Keratinocyte (primary cell): ENCODE measurements at regions not wholly inside any gene's neighbourhood (a gene's known extent, or its start where the extent isn't known, plus 50 kb on each side); places are given as distances from the start of the nearest gene placed in this dataset.

Source experiments
- DNase-seq: peaks from one replicate; pipeline ENCODE4 v3.0.0-alpha.2; 2011; ENCODE audit warnings: low read depth, missing footprints, low spot score
- FAIRE-seq: peaks from 2 replicates; lab custom pipeline; 2011; peaks lifted over from hg19 to GRCh38; lab: Jason Lieb, UNC
- H2AFZ ChIP-seq: 2 replicates; pipeline ENCODE4 v1.6.0; 2012; ENCODE audit warnings: low read length, control low read depth, inconsistent platforms; ENCODE audit not compliant: control insufficient read depth
- H3K27ac ChIP-seq: 2 replicates; pipeline ENCODE4 v1.5.1; 2011; ENCODE audit warnings: low read length; ENCODE audit not compliant: control insufficient read depth, insufficient read depth
- H3K27me3 ChIP-seq: 3 replicates; pipeline ENCODE4 v1.6.0; 2011; ENCODE audit warnings: low read length; ENCODE audit not compliant: control insufficient read depth, insufficient read depth; ENCODE audit errors: extremely low read depth
- H3K36me3 ChIP-seq, 2 experiments: 2 replicates in 1 of 2; 3 replicates in 1 of 2; pipeline ENCODE4 v1.5.1; 2011; ENCODE audit warnings: low read length in 2 of 2, mild to moderate bottlenecking in 1 of 2; ENCODE audit not compliant: control insufficient read depth in 2 of 2, insufficient read depth in 2 of 2; ENCODE audit errors: extremely low read depth in 1 of 2
- H3K4me1 ChIP-seq: 3 replicates; pipeline ENCODE4 v1.5.1; 2011; ENCODE audit warnings: low read length; ENCODE audit not compliant: control insufficient read depth, insufficient read depth; ENCODE audit errors: extremely low read depth
- H3K4me2 ChIP-seq: 3 replicates; pipeline ENCODE4 v1.6.0; 2011; ENCODE audit warnings: low read depth, low read length; ENCODE audit not compliant: control insufficient read depth, insufficient read depth; ENCODE audit errors: extremely low read depth
- H3K4me3 ChIP-seq, 3 experiments: fragments of 200-600 bp in 1 of 3; sonication (generic) in 1 of 3; 2 replicates in 2 of 3; 3 replicates in 1 of 3; pipeline ENCODE4 v1.5.1; 2011 to 2016; ENCODE audit warnings: low read length in 3 of 3, mild to moderate bottlenecking in 3 of 3, control low read depth in 2 of 3, inconsistent platforms in 1 of 3, low read depth in 1 of 3, mixed read lengths in 1 of 3, mixed run types in 1 of 3, moderate library complexity in 1 of 3; ENCODE audit not compliant: control insufficient read depth in 2 of 3, insufficient read depth in 2 of 3; ENCODE audit errors: extremely low read depth in 1 of 3
- H3K79me2 ChIP-seq: 2 replicates; pipeline ENCODE4 v1.6.0; 2012; ENCODE audit warnings: low read length; ENCODE audit not compliant: control insufficient read depth, insufficient read depth
- H3K9ac ChIP-seq: 3 replicates; pipeline ENCODE4 v1.6.0; 2011; ENCODE audit warnings: low read length; ENCODE audit not compliant: control insufficient read depth, insufficient read depth; ENCODE audit errors: extremely low read depth
- H3K9me1 ChIP-seq: 3 replicates; pipeline ENCODE4 v1.6.0; 2011; ENCODE audit warnings: low read length; ENCODE audit not compliant: control insufficient read depth, insufficient read depth; ENCODE audit errors: extremely low read depth
- H3K9me3 ChIP-seq: 2 replicates; pipeline ENCODE4 v1.5.1; 2012; ENCODE audit warnings: low read depth, low read length; ENCODE audit not compliant: control insufficient read depth
- H4K20me1 ChIP-seq: 3 replicates; pipeline ENCODE4 v1.6.0; 2011; ENCODE audit warnings: low read length; ENCODE audit not compliant: control insufficient read depth, insufficient read depth; ENCODE audit errors: extremely low read depth
- CTCF ChIP-seq, 3 experiments: IDR thresholded peaks in 1 of 3; conservative IDR thresholded peaks in 1 of 3; optimal IDR thresholded peaks in 1 of 3; 2 replicates in 2 of 3; 3 replicates in 1 of 3; pipeline versions ENCODE3 to v1.5.1; 2011; ENCODE audit warnings: low read length in 3 of 3, mild to moderate bottlenecking in 3 of 3, moderate library complexity in 2 of 3, control low read depth in 1 of 3, inconsistent platforms in 1 of 3; ENCODE audit not compliant: insufficient read depth in 2 of 3; ENCODE audit errors: extremely low read depth in 1 of 3
- EZH2 ChIP-seq: IDR thresholded peaks from one replicate; pipeline ENCODE4 v1.6.1; 2012; ENCODE audit warnings: inconsistent platforms, mild to moderate bottlenecking, low read length, moderate library complexity
- dilution Hi-C: fragments of 300-500 bp; cut with MboI; formaldehyde crosslinking; loops from one replicate; pipeline ENCODE4 v1.7.0; 2020; ENCODE audit warnings: low sequenced_read_pairs; ENCODE audit not compliant: extremely low pct_ligation_motif_present

- no peak overlapping the region for H3K9ac ChIP-seq
- H3K36me3 ChIP-seq = no peaks in the 10 kb centered on the region
- no peak overlapping the region for H3K4me3 ChIP-seq
- FAIRE-seq = no peak
- H2AFZ ChIP-seq = no peak overlapping the region
- DNase-seq = no peak
- no peaks in the 10 kb centered on the region for H3K9me3 ChIP-seq
- TF ChIP-seq CTCF (optimal IDR thresholded peaks at IDR 0.05 in 1 of 3, IDR thresholded peaks at IDR 0.05 in 1 of 3, conservative IDR thresholded peaks at IDR 0.05 in 1 of 3; ENCODE audit: extremely low read depth in 1 of 3, insufficient read depth in 2 of 3, low read length in 3 of 3) (no peak), EZH2 (no peak)
- H3K27ac ChIP-seq = no peak overlapping the region
- dilution Hi-C loops = no loop called here
- no peaks in the 10 kb centered on the region for H3K27me3 ChIP-seq
- no peaks in the 10 kb centered on the region for H3K79me2 ChIP-seq
- H4K20me1 ChIP-seq = no peaks in the 10 kb centered on the region
- H3K9me1 ChIP-seq = no peaks in the 10 kb centered on the region
- H3K4me1 ChIP-seq = no peaks in the 10 kb centered on the region
- no peak overlapping the region for H3K4me2 ChIP-seq
Observed at GRCh38 chr10:109765838-109766237, 157.5 kb downstream of the XPNPEP1 start.

GRCh38 chr10:109762555-109762954, 160.8 kb downstream of the XPNPEP1 start:
- H3K4me2 ChIP-seq = no peak overlapping the region
- DNase-seq = no peak
- FAIRE-seq = no peak
- dilution Hi-C loops = no loop called here
- no peaks in the 10 kb centered on the region for H3K27me3 ChIP-seq
- H3K4me3 ChIP-seq = no peak overlapping the region
- no peak overlapping the region for H3K27ac ChIP-seq
- H4K20me1 ChIP-seq = no peaks in the 10 kb centered on the region
- H3K9me1 ChIP-seq = no peaks in the 10 kb centered on the region
- no peaks in the 10 kb centered on the region for H3K4me1 ChIP-seq
- no peaks in the 10 kb centered on the region for H3K9me3 ChIP-seq
- no peak overlapping the region for H2AFZ ChIP-seq
- TF ChIP-seq CTCF (optimal IDR thresholded peaks at IDR 0.05 in 1 of 3, IDR thresholded peaks at IDR 0.05 in 1 of 3, conservative IDR thresholded peaks at IDR 0.05 in 1 of 3; ENCODE audit: extremely low read depth in 1 of 3, insufficient read depth in 2 of 3, low read length in 3 of 3) (no peak), EZH2 (no peak)
- no peaks in the 10 kb centered on the region for H3K36me3 ChIP-seq
- H3K79me2 ChIP-seq = no peaks in the 10 kb centered on the region
- no peak overlapping the region for H3K9ac ChIP-seq
